ENCODE measurements at regions not wholly inside any gene's neighbourhood (a gene's known extent, or its start where the extent isn't known, plus 50 kb on each side); places are given as distances from the start of the nearest gene placed in this dataset.
A peak's percentile ranks its signal among the peaks of the same experiment; 100 is the strongest.

DNA sequence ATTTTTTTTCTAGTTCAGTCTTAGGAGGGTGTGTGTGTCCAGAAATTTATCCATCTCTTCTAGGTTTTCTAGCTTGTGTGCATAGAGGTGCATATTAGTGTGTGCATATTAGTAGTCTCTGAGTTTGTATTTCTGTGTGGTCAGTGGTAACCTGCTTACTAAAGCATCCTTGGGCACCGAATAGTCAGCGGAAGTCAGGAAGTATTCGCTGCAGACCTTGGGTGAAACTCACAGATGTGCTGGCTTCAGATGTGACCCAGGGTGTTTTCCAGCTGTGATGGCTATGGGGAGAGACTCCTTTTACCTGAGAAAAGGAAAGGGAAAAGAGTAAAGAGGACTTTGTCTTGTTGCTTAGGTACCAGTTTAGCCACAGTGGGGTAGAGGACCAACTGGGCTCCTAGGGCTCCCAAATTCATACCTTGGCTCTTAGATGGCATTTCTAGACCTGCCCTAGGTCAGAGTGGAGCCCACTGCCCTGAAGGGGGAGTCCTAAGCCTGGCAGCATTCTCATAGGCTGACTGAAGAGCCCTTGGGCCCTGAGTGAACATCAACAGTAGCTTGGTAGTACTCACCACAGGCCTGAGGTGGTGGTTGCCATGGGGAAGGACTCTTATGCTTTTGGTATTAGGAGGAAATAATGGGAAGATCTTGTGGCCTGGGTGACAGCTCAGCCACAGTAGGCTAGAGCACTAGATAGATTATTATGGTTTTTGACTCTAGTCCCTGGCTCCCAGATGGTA is 286.0 kb upstream of the ZPLD1 start:
- no CpG with 5 or more reads among the region's 3 CpGs for WGBS (ENCODE audit: extremely low coverage, insufficient coverage, low lambda C conversion rate)
- no peak overlapping the region for H2BK5ac ChIP-seq (ENCODE audit: low read length)
- no peak overlapping the region for H3K27ac ChIP-seq (ENCODE audit: low read depth, low read length)
- no peak overlapping the region for H3K4ac ChIP-seq (ENCODE audit: low read depth, low read length)
- H3K4me3 ChIP-seq (ENCODE audit: low read length): no peak overlapping the region
- H3K79me2 ChIP-seq (ENCODE audit: control insufficient read depth, insufficient read depth, low read length): no peaks in the 10 kb centered on the region
- H3K23ac ChIP-seq (ENCODE audit: low read length): no peak overlapping the region
- no peak overlapping the region for H3K4me2 ChIP-seq (ENCODE audit: low read length)
- no peak overlapping the region for H3K56ac ChIP-seq (ENCODE audit: low read length)
- H2AK5ac ChIP-seq (ENCODE audit: low read length): no peak overlapping the region
- H3K27me3 ChIP-seq (ENCODE audit: insufficient read depth, low read length, poor library complexity): no peaks in the 10 kb centered on the region
- peak; percentile 5 for DNase-seq
- H2BK120ac ChIP-seq (ENCODE audit: low read depth, low read length): no peak overlapping the region
- no peak overlapping the region for H3K9ac ChIP-seq (ENCODE audit: low read length)
- H3K79me1 ChIP-seq (ENCODE audit: low read length): no peaks in the 10 kb centered on the region
- no peaks in the 10 kb centered on the region for H3K36me3 ChIP-seq (ENCODE audit: control insufficient read depth, insufficient read depth, low read length)
- no peak overlapping the region for H2BK15ac ChIP-seq (replicated peaks; ENCODE audit: low read depth)
- no peaks in the 10 kb centered on the region for H3K4me1 ChIP-seq (ENCODE audit: control insufficient read depth, low read depth, low read length)
- H4K5ac ChIP-seq (ENCODE audit: low read length): no peak overlapping the region
- H3K18ac ChIP-seq (ENCODE audit: low read length): no peak overlapping the region
- no peak overlapping the region for H4K8ac ChIP-seq (ENCODE audit: low read depth, low read length)

- no peak overlapping the region for H2AK5ac ChIP-seq (ENCODE audit: low read length)
These were observed 282.9 kb upstream of the ZPLD1 start for GRCh38 chr3:102151935-102152334.

GRCh38 chr3:102156426-102156825 is 278.4 kb upstream of the ZPLD1 start:
- H2AK5ac ChIP-seq (ENCODE audit: low read length): no peak overlapping the region
- H3K27ac ChIP-seq (ENCODE audit: low read depth, low read length): no peak overlapping the region
- H3K18ac ChIP-seq (ENCODE audit: low read length): no peak overlapping the region
- no peak overlapping the region for H2BK15ac ChIP-seq (replicated peaks; ENCODE audit: low read depth)
- WGBS (ENCODE audit: extremely low coverage, insufficient coverage, low lambda C conversion rate): no CpG with 5 or more reads among the region's 2 CpGs
- H3K79me2 ChIP-seq (ENCODE audit: control insufficient read depth, insufficient read depth, low read length): no peaks in the 10 kb centered on the region
- H2BK5ac ChIP-seq (ENCODE audit: low read length): no peak overlapping the region
- H2BK120ac ChIP-seq (ENCODE audit: low read depth, low read length): no peak overlapping the region
- H3K4ac ChIP-seq (ENCODE audit: low read depth, low read length): no peak overlapping the region
- H3K4me2 ChIP-seq (ENCODE audit: low read length): no peak overlapping the region
- H3K79me1 ChIP-seq (ENCODE audit: low read length): no peaks in the 10 kb centered on the region
- H3K27me3 ChIP-seq (ENCODE audit: insufficient read depth, low read length, poor library complexity): no peaks in the 10 kb centered on the region
- no peak overlapping the region for H3K56ac ChIP-seq (ENCODE audit: low read length)
- H4K8ac ChIP-seq (ENCODE audit: low read depth, low read length): no peak overlapping the region
- H3K36me3 ChIP-seq (ENCODE audit: control insufficient read depth, insufficient read depth, low read length): no peaks in the 10 kb centered on the region
- no peak overlapping the region for H4K5ac ChIP-seq (ENCODE audit: low read length)
- no peak overlapping the region for H3K4me3 ChIP-seq (ENCODE audit: low read length)
- no peak for DNase-seq
- H3K4me1 ChIP-seq (ENCODE audit: control insufficient read depth, low read depth, low read length): no peaks in the 10 kb centered on the region
- H3K23ac ChIP-seq (ENCODE audit: low read length): no peak overlapping the region
- no peak overlapping the region for H3K9ac ChIP-seq (ENCODE audit: low read length)

More at GRCh38 chr3:102151935-102152334, 282.9 kb upstream of the ZPLD1 start:
- Histone ChIP-seq H3K18ac (ENCODE audit: low read length) (no peak overlapping the region), H3K4me3 (ENCODE audit: low read length) (no peak overlapping the region), H3K23ac (ENCODE audit: low read length) (no peak overlapping the region), H3K9ac (ENCODE audit: low read length) (no peak overlapping the region), H2BK120ac (ENCODE audit: low read depth, low read length) (no peak overlapping the region), H3K27me3 (ENCODE audit: insufficient read depth, low read length, poor library complexity) (no peaks in the 10 kb centered on the region), H3K4me2 (ENCODE audit: low read length) (no peak overlapping the region), H3K27ac (ENCODE audit: low read depth, low read length) (no peak overlapping the region), H3K56ac (ENCODE audit: low read length) (no peak overlapping the region), H3K4me1 (ENCODE audit: control insufficient read depth, low read depth, low read length) (no peaks in the 10 kb centered on the region), H2BK5ac (ENCODE audit: low read length) (no peak overlapping the region), H3K79me2 (ENCODE audit: control insufficient read depth, insufficient read depth, low read length) (no peaks in the 10 kb centered on the region), H3K36me3 (ENCODE audit: control insufficient read depth, insufficient read depth, low read length) (no peaks in the 10 kb centered on the region), H3K4ac (ENCODE audit: low read depth, low read length) (no peak overlapping the region), H4K5ac (ENCODE audit: low read length) (no peak overlapping the region), H2BK15ac (replicated peaks; ENCODE audit: low read depth) (no peak overlapping the region), H4K8ac (ENCODE audit: low read depth, low read length) (no peak overlapping the region), H3K79me1 (ENCODE audit: low read length) (no peaks in the 10 kb centered on the region)
- DNase-seq: no peak
- WGBS (ENCODE audit: extremely low coverage, insufficient coverage, low lambda C conversion rate): no CpG with 5 or more reads among the region's 1 CpG

DNA sequence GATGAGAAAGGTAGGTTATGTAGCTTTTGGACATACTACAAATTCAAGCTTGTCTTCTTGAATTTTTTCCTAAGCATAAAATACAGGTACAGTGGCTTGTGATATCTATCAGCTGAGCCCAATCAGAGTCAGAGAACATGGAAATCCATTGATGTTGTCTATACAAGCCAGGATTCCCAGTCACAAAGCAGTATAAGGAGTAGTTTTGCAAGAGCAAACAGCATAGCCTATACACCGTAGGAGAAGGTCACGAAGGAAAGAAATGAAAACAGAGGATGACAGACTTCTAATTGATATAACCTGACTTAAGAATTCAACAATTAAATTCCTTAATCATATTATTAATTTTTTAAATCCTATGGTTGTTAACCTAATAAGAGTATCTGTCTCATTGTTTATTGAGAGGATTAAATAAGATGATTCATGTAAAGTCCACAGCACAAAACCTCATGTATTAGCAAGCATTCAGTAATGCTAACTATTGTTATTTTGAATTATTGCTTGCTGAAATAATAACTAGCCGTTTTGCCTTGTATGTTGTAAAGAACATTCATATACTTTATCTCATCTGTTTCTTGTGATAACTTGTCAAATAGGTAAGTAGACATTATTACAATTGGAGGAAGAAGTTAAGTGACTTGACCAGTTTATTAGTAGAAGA is 276.6 kb upstream of the ZPLD1 start:
- H3K4me3 ChIP-seq (ENCODE audit: low read length): no peak overlapping the region
- no peak overlapping the region for H4K5ac ChIP-seq (ENCODE audit: low read length)
- H2AK5ac ChIP-seq (ENCODE audit: low read length): no peak overlapping the region
- H3K79me1 ChIP-seq (ENCODE audit: low read length): no peaks in the 10 kb centered on the region
- no peak overlapping the region for H3K18ac ChIP-seq (ENCODE audit: low read length)
- no peak overlapping the region for H2BK5ac ChIP-seq (ENCODE audit: low read length)
- no peak overlapping the region for H3K27ac ChIP-seq (ENCODE audit: low read depth, low read length)
- no peak overlapping the region for H2BK15ac ChIP-seq (replicated peaks; ENCODE audit: low read depth)
- no peak overlapping the region for H3K4ac ChIP-seq (ENCODE audit: low read depth, low read length)
- no peaks in the 10 kb centered on the region for H3K79me2 ChIP-seq (ENCODE audit: control insufficient read depth, insufficient read depth, low read length)
- no peak overlapping the region for H3K23ac ChIP-seq (ENCODE audit: low read length)
- H3K36me3 ChIP-seq (ENCODE audit: control insufficient read depth, insufficient read depth, low read length): no peaks in the 10 kb centered on the region
- no peak overlapping the region for H3K4me2 ChIP-seq (ENCODE audit: low read length)
- DNase-seq: no peak
- H3K27me3 ChIP-seq (ENCODE audit: insufficient read depth, low read length, poor library complexity): no peaks in the 10 kb centered on the region
- H3K9ac ChIP-seq (ENCODE audit: low read length): no peak overlapping the region
- H3K56ac ChIP-seq (ENCODE audit: low read length): no peak overlapping the region
- H4K8ac ChIP-seq (ENCODE audit: low read depth, low read length): no peak overlapping the region
- no peak overlapping the region for H2BK120ac ChIP-seq (ENCODE audit: low read depth, low read length)
- no CpG with 5 or more reads among the region's 3 CpGs for WGBS (ENCODE audit: extremely low coverage, insufficient coverage, low lambda C conversion rate)
- no peaks in the 10 kb centered on the region for H3K4me1 ChIP-seq (ENCODE audit: control insufficient read depth, low read depth, low read length)

- H3K4ac ChIP-seq (ENCODE audit: low read depth, low read length): no peak overlapping the region
- H3K18ac ChIP-seq (ENCODE audit: low read length): no peak overlapping the region
- no peak overlapping the region for H2AK5ac ChIP-seq (ENCODE audit: low read length)
- H2BK120ac ChIP-seq (ENCODE audit: low read depth, low read length): no peak overlapping the region
- no peak overlapping the region for H3K23ac ChIP-seq (ENCODE audit: low read length)
- H3K36me3 ChIP-seq (ENCODE audit: control insufficient read depth, insufficient read depth, low read length): no peaks in the 10 kb centered on the region
- H3K4me1 ChIP-seq (ENCODE audit: control insufficient read depth, low read depth, low read length): no peaks in the 10 kb centered on the region
- no peak overlapping the region for H3K9ac ChIP-seq (ENCODE audit: low read length)
- H3K4me2 ChIP-seq (ENCODE audit: low read length): no peak overlapping the region
- no peak overlapping the region for H3K27ac ChIP-seq (ENCODE audit: low read depth, low read length)
- H4K8ac ChIP-seq (ENCODE audit: low read depth, low read length): no peak overlapping the region
- H3K4me3 ChIP-seq (ENCODE audit: low read length): no peak overlapping the region
- H2BK5ac ChIP-seq (ENCODE audit: low read length): no peak overlapping the region
- H3K27me3 ChIP-seq (ENCODE audit: insufficient read depth, low read length, poor library complexity): no peaks in the 10 kb centered on the region
- H4K5ac ChIP-seq (ENCODE audit: low read length): no peak overlapping the region
- no CpG with 5 or more reads among the region's 1 CpG for WGBS (ENCODE audit: extremely low coverage, insufficient coverage, low lambda C conversion rate)
- H3K79me2 ChIP-seq (ENCODE audit: control insufficient read depth, insufficient read depth, low read length): no peaks in the 10 kb centered on the region
- no peak for DNase-seq
- H3K79me1 ChIP-seq (ENCODE audit: low read length): no peaks in the 10 kb centered on the region
- H3K56ac ChIP-seq (ENCODE audit: low read length): no peak overlapping the region
- H2BK15ac ChIP-seq (replicated peaks; ENCODE audit: low read depth): no peak overlapping the region
These were observed 274.9 kb upstream of the ZPLD1 start for GRCh38 chr3:102159810-102160451.
